ENCODE measurements at regions not wholly inside any gene's neighbourhood (a gene's known extent, or its start where the extent isn't known, plus 50 kb on each side); places are given as distances from the start of the nearest gene placed in this dataset.

- TF ChIP-seq CTCF (IDR thresholded peaks at IDR 0.05 in 2 of 3, conservative IDR thresholded peaks at IDR 0.05 in 1 of 3; ENCODE audit: borderline replicate concordance in 1 of 3, insufficient read depth in 1 of 3, low read depth in 2 of 3, low read length in 2 of 3): no peak
- TF ChIP-seq EZH2phosphoT487 (IDR thresholded peaks at IDR 0.05; ENCODE audit: borderline replicate concordance): no peak
- TF ChIP-seq JUND (IDR thresholded peaks at IDR 0.05): no peak
- TF ChIP-seq SRF (IDR thresholded peaks at IDR 0.05; ENCODE audit: low read depth): no peak
- TF ChIP-seq SIN3A (IDR thresholded peaks at IDR 0.05; ENCODE audit: low read depth): no peak
- no peak for TF ChIP-seq POLR2AphosphoS5 (IDR thresholded peaks at IDR 0.05; ENCODE audit: low read depth, low read length)
- TF ChIP-seq EZH2 (IDR thresholded peaks at IDR 0.05): no peak
Measured at GRCh38 chr2:471560-471959, 183.7 kb upstream of the ALKAL2 start.

Data from HCT116 (cell line).